ENCODE measurements at regions not wholly inside any gene's neighbourhood (a gene's known extent, or its start where the extent isn't known, plus 50 kb on each side); places are given as distances from the start of the nearest gene placed in this dataset.
A peak's percentile ranks its signal among the peaks of the same experiment; 100 is the strongest.

- no peaks in the 10 kb centered on the region for H3K9me3 Mint-ChIP-seq
- TF ChIP-seq, protein P1, sequence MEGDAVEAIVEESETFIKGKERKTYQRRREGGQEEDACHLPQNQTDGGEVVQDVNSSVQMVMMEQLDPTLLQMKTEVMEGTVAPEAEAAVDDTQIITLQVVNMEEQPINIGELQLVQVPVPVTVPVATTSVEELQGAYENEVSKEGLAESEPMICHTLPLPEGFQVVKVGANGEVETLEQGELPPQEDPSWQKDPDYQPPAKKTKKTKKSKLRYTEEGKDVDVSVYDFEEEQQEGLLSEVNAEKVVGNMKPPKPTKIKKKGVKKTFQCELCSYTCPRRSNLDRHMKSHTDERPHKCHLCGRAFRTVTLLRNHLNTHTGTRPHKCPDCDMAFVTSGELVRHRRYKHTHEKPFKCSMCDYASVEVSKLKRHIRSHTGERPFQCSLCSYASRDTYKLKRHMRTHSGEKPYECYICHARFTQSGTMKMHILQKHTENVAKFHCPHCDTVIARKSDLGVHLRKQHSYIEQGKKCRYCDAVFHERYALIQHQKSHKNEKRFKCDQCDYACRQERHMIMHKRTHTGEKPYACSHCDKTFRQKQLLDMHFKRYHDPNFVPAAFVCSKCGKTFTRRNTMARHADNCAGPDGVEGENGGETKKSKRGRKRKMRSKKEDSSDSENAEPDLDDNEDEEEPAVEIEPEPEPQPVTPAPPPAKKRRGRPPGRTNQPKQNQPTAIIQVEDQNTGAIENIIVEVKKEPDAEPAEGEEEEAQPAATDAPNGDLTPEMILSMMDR (IDR thresholded peaks at IDR 0.05; ENCODE audit: unreplicated experiment in 3 of 3) = no peak
- peaks cover 4% of the 10 kb centered on the region for H3K27me3 Mint-ChIP-seq (ENCODE audit: low read depth)
- peak overlapping the region; percentile 89 to 93 (median 91) for H3K27ac Mint-ChIP-seq
- no peaks in the 10 kb centered on the region for H3K36me3 Mint-ChIP-seq (ENCODE audit: low read depth)
- peaks cover 68% of the 10 kb centered on the region for H3K4me1 Mint-ChIP-seq
- no peak overlapping the region for H3K4me3 Mint-ChIP-seq
Observed at GRCh38 chr10:29962166-29962850, 97.1 kb downstream of the JCAD start.

- Mint-ChIP-seq H3K4me3 (no peak overlapping the region), H3K27me3 (ENCODE audit: low read depth) (peaks cover 4% of the 10 kb centered on the region), H3K36me3 (ENCODE audit: low read depth) (no peaks in the 10 kb centered on the region), H3K4me1 (peaks cover 71% of the 10 kb centered on the region), H3K9me3 (no peaks in the 10 kb centered on the region), H3K27ac (peak overlapping the region; percentile 75 to 93 (median 89))
- TF ChIP-seq, protein P1 (IDR thresholded peaks at IDR 0.05; ENCODE audit: unreplicated experiment in 3 of 3) = no peak
Observed at GRCh38 chr10:29961351-29961750, 98.0 kb downstream of the JCAD start.

DNA sequence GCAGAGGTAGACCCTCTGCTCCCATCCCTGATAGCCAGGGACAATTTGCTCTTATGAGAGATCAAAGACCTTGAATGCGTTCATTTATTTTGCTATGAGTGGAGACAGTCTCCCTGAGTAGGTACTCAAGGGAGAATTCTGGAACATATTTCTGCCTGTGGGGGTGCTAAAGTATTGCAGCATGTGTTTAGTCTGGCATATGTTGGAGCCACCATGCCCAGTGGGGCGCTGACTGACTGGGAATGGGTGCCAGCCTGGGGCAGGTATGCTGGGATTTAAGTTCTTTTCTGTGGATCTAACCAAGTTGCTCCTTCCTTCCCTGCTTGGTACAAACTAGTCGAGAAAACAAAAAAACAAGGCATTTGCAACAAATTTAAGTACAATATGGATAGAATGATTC, 99.1 kb downstream of the JCAD start:
- peaks cover 4% of the 10 kb centered on the region for H3K27me3 Mint-ChIP-seq (ENCODE audit: low read depth)
- H3K4me1 Mint-ChIP-seq = peaks cover 74% of the 10 kb centered on the region
- peak overlapping the region; percentile 45 to 93 (median 93) for H3K27ac Mint-ChIP-seq
- H3K36me3 Mint-ChIP-seq (ENCODE audit: low read depth) = no peaks in the 10 kb centered on the region
- no peak overlapping the region for H3K4me3 Mint-ChIP-seq
- TF ChIP-seq, protein P1 (IDR thresholded peaks at IDR 0.05; ENCODE audit: unreplicated experiment in 3 of 3) = no peak
- H3K9me3 Mint-ChIP-seq = no peaks in the 10 kb centered on the region

GRCh38 chr10:29959586-29959985, 99.8 kb downstream of the JCAD start:
- peaks cover 3% of the 10 kb centered on the region for H3K27me3 Mint-ChIP-seq (ENCODE audit: low read depth)
- no peaks in the 10 kb centered on the region for H3K36me3 Mint-ChIP-seq (ENCODE audit: low read depth)
- peaks cover 74% of the 10 kb centered on the region for H3K4me1 Mint-ChIP-seq
- peak overlapping the region; percentile 45 to 93 (median 93) for H3K27ac Mint-ChIP-seq
- peak overlapping the region in 1 of 3 experiments; percentile 11 for H3K4me3 Mint-ChIP-seq
- H3K9me3 Mint-ChIP-seq = no peaks in the 10 kb centered on the region
- TF ChIP-seq, protein P1 (IDR thresholded peaks at IDR 0.05; ENCODE audit: unreplicated experiment in 3 of 3) = no peak

GRCh38 chr10:29958440-29958839, 100.9 kb downstream of the JCAD start:
- no peak overlapping the region for H3K4me3 Mint-ChIP-seq
- peaks cover 65% of the 10 kb centered on the region for H3K4me1 Mint-ChIP-seq
- peak overlapping the region; percentile 65 to 93 (median 93) for H3K27ac Mint-ChIP-seq
- TF ChIP-seq, protein P1 (IDR thresholded peaks at IDR 0.05; ENCODE audit: unreplicated experiment in 3 of 3) = no peak
- H3K36me3 Mint-ChIP-seq (ENCODE audit: low read depth) = no peaks in the 10 kb centered on the region
- no peaks in the 10 kb centered on the region for H3K27me3 Mint-ChIP-seq (ENCODE audit: low read depth)
- no peaks in the 10 kb centered on the region for H3K9me3 Mint-ChIP-seq

GRCh38 chr10:29957907-29958331, 101.5 kb downstream of the JCAD start:
- Mint-ChIP-seq H3K4me3 (no peak overlapping the region), H3K9me3 (no peaks in the 10 kb centered on the region), H3K27me3 (ENCODE audit: low read depth) (no peaks in the 10 kb centered on the region), H3K36me3 (ENCODE audit: low read depth) (no peaks in the 10 kb centered on the region), H3K27ac (peak overlapping the region; percentile 48 to 93 (median 92)), H3K4me1 (peaks cover 60% of the 10 kb centered on the region)
- TF ChIP-seq, protein P1 (IDR thresholded peaks at IDR 0.05; ENCODE audit: unreplicated experiment in 3 of 3) = no peak

Measured in nephron (organoid).